MCF 10A (cell line): ENCODE measurements at regions not wholly inside any gene's neighbourhood (a gene's known extent, or its start where the extent isn't known, plus 50 kb on each side); places are given as distances from the start of the nearest gene placed in this dataset.

Experiments used
- BruUV-seq: library from RNA; stranded (reverse); fragments of 400-500 nt; replicated peaks from 2 replicates; lab custom pipeline; 2021; lab: Mats Ljungman, UMichigan
- CTCF ChIA-PET: fragments of 300-600 bp; sonication (Branson Sonifier 250); formaldehyde crosslinking; extraction: SDS; loops from one replicate; lab custom pipeline; 2021; ENCODE audit warnings: antibody characterized with exemption, inconsistent platforms; lab: Yijun Ruan, JAX
- POLR2A ChIA-PET: fragments of 300-600, 350-650 bp; sonication (Branson Sonifier 250); formaldehyde crosslinking; extraction: SDS; loops from one replicate; lab custom pipeline; 2020; ENCODE audit warnings: antibody characterized with exemption, inconsistent platforms; lab: Yijun Ruan, JAX
- DNase-seq: peaks from one replicate; pipeline ENCODE4 v3.0.0-alpha.2; 2018; ENCODE audit not compliant: unreplicated experiment
- H3K27ac Mint-ChIP-seq: one replicate; pipeline ENCODE4 v1.8.0; 2022; ENCODE audit warnings: mild to moderate bottlenecking, low read depth, mixed read lengths; ENCODE audit not compliant: unreplicated experiment
- H3K27me3 Mint-ChIP-seq: one replicate; pipeline ENCODE4 v1.8.0; 2022; ENCODE audit warnings: mixed read lengths; ENCODE audit not compliant: insufficient read depth, unreplicated experiment
- H3K36me3 Mint-ChIP-seq: one replicate; pipeline ENCODE4 v1.8.0; 2022; ENCODE audit warnings: mild to moderate bottlenecking, moderate library complexity, mixed read lengths; ENCODE audit not compliant: insufficient read depth, unreplicated experiment
- H3K4me1 Mint-ChIP-seq: one replicate; pipeline ENCODE4 v1.8.0; 2022; ENCODE audit warnings: mixed read lengths; ENCODE audit not compliant: insufficient read depth, unreplicated experiment
- H3K4me3 Mint-ChIP-seq: one replicate; pipeline ENCODE4 v1.8.0; 2022; ENCODE audit warnings: mild to moderate bottlenecking, moderate library complexity, mixed read lengths; ENCODE audit not compliant: unreplicated experiment
- H3K9me3 Mint-ChIP-seq: one replicate; pipeline ENCODE4 v1.8.0; 2022; ENCODE audit warnings: mixed read lengths; ENCODE audit not compliant: unreplicated experiment
- CTCF ChIP-seq: fragments of 200-600 bp; IDR thresholded peaks from one replicate; pipeline ENCODE4 v1.8.0; 2022; ENCODE audit warnings: antibody characterized with exemption, mild to moderate bottlenecking; ENCODE audit not compliant: unreplicated experiment
- intact Hi-C: fragments of 100-400 bp; cut with micrococcal nuclease; formaldehyde crosslinking; loops from 2 replicates; pipeline ENCODE4 v1.14.1; 2022

- DNase-seq = peak; percentile 52
- CTCF ChIA-PET = no interaction called here
- H3K27ac Mint-ChIP-seq = no peak overlapping the region
- H3K9me3 Mint-ChIP-seq = peaks cover 10% of the 10 kb centered on the region
- POLR2A ChIA-PET = no interaction called here
- no peaks in the 10 kb centered on the region for H3K27me3 Mint-ChIP-seq
- intact Hi-C loops = no loop called here
- H3K36me3 Mint-ChIP-seq = no peaks in the 10 kb centered on the region
- no peak overlapping the region for H3K4me3 Mint-ChIP-seq
- TF ChIP-seq CTCF = no peak
- no TSS peak for BruUV-seq
- H3K4me1 Mint-ChIP-seq = no peaks in the 10 kb centered on the region
Observed at GRCh38 chr1:164064501-164064900, 494.5 kb upstream of the PBX1 start.

GRCh38 chr1:164071288-164071687, 487.7 kb upstream of the PBX1 start:
- no peak for DNase-seq
- Mint-ChIP-seq H3K9me3 (peaks cover 52% of the 10 kb centered on the region), H3K27ac (no peak overlapping the region), H3K27me3 (no peaks in the 10 kb centered on the region), H3K36me3 (no peaks in the 10 kb centered on the region), H3K4me3 (no peak overlapping the region), H3K4me1 (no peaks in the 10 kb centered on the region)
- TF ChIP-seq CTCF = no peak
- ChIA-PET POLR2A (no interaction called here), CTCF (no interaction called here)
- intact Hi-C loops = no loop called here
- BruUV-seq = no TSS peak

- no TSS peak for BruUV-seq
- POLR2A ChIA-PET = interaction anchor here (0.8 kb wide), 1 partner anchor 10 kb away, joined by 3 read pairs; no protein-coding TSS in a partner anchor
- H3K4me1 Mint-ChIP-seq = no peaks in the 10 kb centered on the region
- DNase-seq = no peak
- H3K27ac Mint-ChIP-seq = no peak overlapping the region
- no peaks in the 10 kb centered on the region for H3K36me3 Mint-ChIP-seq
- CTCF ChIA-PET = interaction anchor here (0.6 to 0.7 kb wide), 6 partner anchors 22 to 864 kb away, joined by 3 to 4 read pairs (median 3); no protein-coding TSS in a partner anchor
- no peaks in the 10 kb centered on the region for H3K9me3 Mint-ChIP-seq
- H3K4me3 Mint-ChIP-seq = no peak overlapping the region
- intact Hi-C loops = loop anchor here (10.0 kb wide), 1 partner anchor 262 kb away; no protein-coding TSS in a partner anchor
- TF ChIP-seq CTCF = no peak
- no peaks in the 10 kb centered on the region for H3K27me3 Mint-ChIP-seq
Observed at GRCh38 chr1:164086832-164087231, 472.2 kb upstream of the PBX1 start.

- no peak overlapping the region for H3K27ac Mint-ChIP-seq
- no peaks in the 10 kb centered on the region for H3K4me1 Mint-ChIP-seq
- H3K4me3 Mint-ChIP-seq = no peak overlapping the region
- intact Hi-C loops = loop anchor here (10.0 kb wide), 1 partner anchor 263 kb away; no protein-coding TSS in a partner anchor
- ChIA-PET POLR2A (no interaction called here), CTCF (no interaction called here)
- no peaks in the 10 kb centered on the region for H3K9me3 Mint-ChIP-seq
- no peak for DNase-seq
- no peaks in the 10 kb centered on the region for H3K27me3 Mint-ChIP-seq
- H3K36me3 Mint-ChIP-seq = no peaks in the 10 kb centered on the region
- no peak for TF ChIP-seq CTCF
- no TSS peak for BruUV-seq
Observed at GRCh38 chr1:164087906-164088453, 471.0 kb upstream of the PBX1 start.
